ENCODE measurements at regions not wholly inside any gene's neighbourhood (a gene's known extent, or its start where the extent isn't known, plus 50 kb on each side); places are given as distances from the start of the nearest gene placed in this dataset.

GRCh38 chr14:87754520-87755223 is 238.3 kb downstream of the GALC start:
- DNase-seq (ENCODE audit: low read depth, low spot score) (no peak), FAIRE-seq (no peak), ATAC-seq (no peak)
- WGBS (ENCODE audit: insufficient coverage, insufficient replicate concordance, low lambda C conversion rate, missing lambda C conversion rate): 23% methylated on average over 8 of the region's 8 CpGs
- Histone ChIP-seq H3K79me2 (ENCODE audit: control insufficient read depth, insufficient read depth, low read length) (no peaks in the 10 kb centered on the region), H3K27me3 (replicated peaks in 1 of 2; ENCODE audit: control insufficient read depth in 2 of 2, insufficient read depth in 2 of 2, low read length in 1 of 2) (no peaks in the 10 kb centered on the region), H3K4me3 (no peak overlapping the region), H4K20me1 (ENCODE audit: control insufficient read depth, insufficient read depth) (no peaks in the 10 kb centered on the region), H3K9me3 (replicated peaks; ENCODE audit: control insufficient read depth, insufficient read depth, low read length) (no peaks in the 10 kb centered on the region), H3K36me3 (ENCODE audit: control insufficient read depth in 2 of 2, insufficient read depth in 2 of 2, low read length in 1 of 2) (no peaks in the 10 kb centered on the region), H3K9ac (ENCODE audit: control insufficient read depth, insufficient read depth, low read length) (no peak overlapping the region), H2AFZ (ENCODE audit: control insufficient read depth, low read depth, low read length) (no peak overlapping the region), H3K27ac (ENCODE audit: control insufficient read depth, insufficient read depth) (no peak overlapping the region), H3K4me1 (ENCODE audit: control insufficient read depth, insufficient read depth, low read length) (no peaks in the 10 kb centered on the region), H3K4me2 (ENCODE audit: control insufficient read depth, insufficient read depth) (no peak overlapping the region)
- no TSS peak for BruUV-seq (replicated peaks)
- in situ Hi-C loops (cut with MboI): no loop called here
- ChIA-PET CTCF (interaction anchor here (1.0 kb wide), 1 partner anchor 9 kb away, joined by 4 read pairs; no protein-coding TSS in a partner anchor), SMC1A (ENCODE audit: uncharacterized antibody, unreplicated experiment) (interaction anchor here (1.3 kb wide), 1 partner anchor 9 kb away, joined by 6 read pairs; no protein-coding TSS in a partner anchor), RAD21 (ENCODE audit: unreplicated experiment) (no interaction called here), POLR2A (no interaction called here)
- TF ChIP-seq MYC (IDR thresholded peaks at IDR 0.05; ENCODE audit: insufficient read depth, insufficient read length, insufficient replicate concordance, low read length, severe bottlenecking): no peak
- no peak for TF ChIP-seq ZSCAN29 (IDR thresholded peaks at IDR 0.05)
- TF ChIP-seq LARP7 (IDR thresholded peaks at IDR 0.05): no peak
- no peak for TF ChIP-seq MTA3 (IDR thresholded peaks at IDR 0.05; ENCODE audit: borderline replicate concordance, low read length)
- TF ChIP-seq RAD21 (IDR thresholded peaks at IDR 0.05; ENCODE audit: insufficient read depth, low read depth, low read length): no peak
- TF ChIP-seq FOXM1 (IDR thresholded peaks at IDR 0.05; ENCODE audit: low read depth, low read length): no peak
- TF ChIP-seq RUNX3 (IDR thresholded peaks at IDR 0.05; ENCODE audit: low read length): no peak
- TF ChIP-seq IRF5 (IDR thresholded peaks at IDR 0.05; ENCODE audit: borderline replicate concordance): no peak
- no peak for TF ChIP-seq NFIC (IDR thresholded peaks at IDR 0.05; ENCODE audit: low read depth, low read length)
- TF ChIP-seq, protein P1, sequence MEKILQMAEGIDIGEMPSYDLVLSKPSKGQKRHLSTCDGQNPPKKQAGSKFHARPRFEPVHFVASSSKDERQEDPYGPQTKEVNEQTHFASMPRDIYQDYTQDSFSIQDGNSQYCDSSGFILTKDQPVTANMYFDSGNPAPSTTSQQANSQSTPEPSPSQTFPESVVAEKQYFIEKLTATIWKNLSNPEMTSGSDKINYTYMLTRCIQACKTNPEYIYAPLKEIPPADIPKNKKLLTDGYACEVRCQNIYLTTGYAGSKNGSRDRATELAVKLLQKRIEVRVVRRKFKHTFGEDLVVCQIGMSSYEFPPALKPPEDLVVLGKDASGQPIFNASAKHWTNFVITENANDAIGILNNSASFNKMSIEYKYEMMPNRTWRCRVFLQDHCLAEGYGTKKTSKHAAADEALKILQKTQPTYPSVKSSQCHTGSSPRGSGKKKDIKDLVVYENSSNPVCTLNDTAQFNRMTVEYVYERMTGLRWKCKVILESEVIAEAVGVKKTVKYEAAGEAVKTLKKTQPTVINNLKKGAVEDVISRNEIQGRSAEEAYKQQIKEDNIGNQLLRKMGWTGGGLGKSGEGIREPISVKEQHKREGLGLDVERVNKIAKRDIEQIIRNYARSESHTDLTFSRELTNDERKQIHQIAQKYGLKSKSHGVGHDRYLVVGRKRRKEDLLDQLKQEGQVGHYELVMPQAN (conservative IDR thresholded peaks at IDR 0.05): no peak
- no peak for TF ChIP-seq SP1 (IDR thresholded peaks at IDR 0.05; ENCODE audit: low read depth, low read length)
- intact Hi-C loops (cut with micrococcal nuclease; ENCODE audit: unreplicated experiment): no loop called here
